ENCODE measurements at regions not wholly inside any gene's neighbourhood (a gene's known extent, or its start where the extent isn't known, plus 50 kb on each side); places are given as distances from the start of the nearest gene placed in this dataset.

DNA sequence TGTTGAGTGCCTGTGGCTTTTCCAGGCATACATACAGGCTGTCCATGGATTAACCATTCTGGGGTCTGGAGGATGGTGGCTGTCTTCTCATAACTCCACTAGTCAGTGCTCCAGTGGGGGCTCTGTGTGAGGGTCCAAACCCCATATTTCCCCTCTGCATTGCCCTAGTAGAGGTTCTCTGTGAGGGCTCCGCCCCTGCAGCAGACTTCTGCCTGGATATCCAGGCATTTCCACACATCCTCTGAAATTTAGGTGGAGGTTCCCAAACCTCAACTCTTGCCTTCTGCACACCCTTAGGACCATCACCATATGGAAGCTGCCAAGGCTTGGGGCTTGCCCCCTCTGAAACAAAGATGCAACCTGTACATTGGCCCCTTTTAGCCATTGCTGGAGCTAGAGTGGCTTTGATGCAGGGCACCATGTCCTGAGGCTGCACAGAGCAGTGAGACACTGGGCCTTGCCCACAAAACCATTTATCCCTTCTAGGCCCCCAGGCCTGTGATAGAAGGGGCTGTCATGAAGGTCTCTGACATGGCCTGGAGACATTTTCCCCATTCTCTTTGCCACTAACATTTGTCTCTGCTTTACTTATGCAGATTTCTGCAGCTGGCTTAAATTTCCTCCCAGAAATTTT lies 400.1 kb upstream of the MDFIC2 start:
- TF ChIP-seq RAD21 (conservative IDR thresholded peaks at IDR 0.05) (no peak), CTCF (IDR thresholded peaks at IDR 0.05; ENCODE audit: poor library complexity, severe bottlenecking) (no peak), EP300 (conservative IDR thresholded peaks at IDR 0.05; ENCODE audit: poor library complexity, severe bottlenecking) (no peak), MXI1 (conservative IDR thresholded peaks at IDR 0.05; ENCODE audit: poor library complexity, severe bottlenecking) (no peak), POLR2AphosphoS5 (IDR thresholded peaks at IDR 0.05) (no peak), EZH2 (IDR thresholded peaks at IDR 0.05; ENCODE audit: borderline replicate concordance, insufficient read depth, low read length, poor library complexity, severe bottlenecking) (no peak), SMC3 (conservative IDR thresholded peaks at IDR 0.05; ENCODE audit: poor library complexity) (no peak)
- H3K9me2 ChIP-seq (ENCODE audit: insufficient read depth, low read length): no peaks in the 10 kb centered on the region
- H3K27me3 ChIP-seq (ENCODE audit: insufficient read depth, low read depth, low read length): no peaks in the 10 kb centered on the region
- no peaks in the 10 kb centered on the region for H3K36me3 ChIP-seq (ENCODE audit: insufficient read depth, low read length)
- no peaks in the 10 kb centered on the region for H4K20me1 ChIP-seq (ENCODE audit: insufficient read depth)
- H3K9ac ChIP-seq (ENCODE audit: low read length): no peak overlapping the region
- peaks cover 7% of the 10 kb centered on the region for H3K9me3 ChIP-seq (ENCODE audit: low read length)
- H3K4me3 ChIP-seq (ENCODE audit: low read length): no peak overlapping the region
- no peaks in the 10 kb centered on the region for H3K79me2 ChIP-seq (replicated peaks; ENCODE audit: insufficient read depth, low read length)
- no peaks in the 10 kb centered on the region for H3F3A ChIP-seq (ENCODE audit: insufficient read depth, low read length, poor library complexity, severe bottlenecking)
- H3K4me2 ChIP-seq (ENCODE audit: low read length): no peak overlapping the region
- no peak overlapping the region for H3K27ac ChIP-seq (ENCODE audit: low read length)
- no peak overlapping the region for H2AFZ ChIP-seq (ENCODE audit: low read depth, low read length)

- H3K9me2 ChIP-seq (ENCODE audit: insufficient read depth, low read length): no peaks in the 10 kb centered on the region
- H3K9me3 ChIP-seq (ENCODE audit: low read length): no peaks in the 10 kb centered on the region
- H3F3A ChIP-seq (ENCODE audit: insufficient read depth, low read length, poor library complexity, severe bottlenecking): no peaks in the 10 kb centered on the region
- H3K4me2 ChIP-seq (ENCODE audit: low read length): no peak overlapping the region
- H3K79me2 ChIP-seq (replicated peaks; ENCODE audit: insufficient read depth, low read length): no peaks in the 10 kb centered on the region
- no peak overlapping the region for H3K4me3 ChIP-seq (ENCODE audit: low read length)
- H3K9ac ChIP-seq (ENCODE audit: low read length): no peak overlapping the region
- H3K27me3 ChIP-seq (ENCODE audit: insufficient read depth, low read depth, low read length): no peaks in the 10 kb centered on the region
- no peak overlapping the region for H2AFZ ChIP-seq (ENCODE audit: low read depth, low read length)
- H3K36me3 ChIP-seq (ENCODE audit: insufficient read depth, low read length): no peaks in the 10 kb centered on the region
- H3K27ac ChIP-seq (ENCODE audit: low read length): no peak overlapping the region
- H4K20me1 ChIP-seq (ENCODE audit: insufficient read depth): no peaks in the 10 kb centered on the region
- TF ChIP-seq RAD21 (conservative IDR thresholded peaks at IDR 0.05) (no peak), SMC3 (conservative IDR thresholded peaks at IDR 0.05; ENCODE audit: poor library complexity) (no peak), TAF1 (IDR thresholded peaks at IDR 0.05; ENCODE audit: low read depth) (no peak), CTCF (IDR thresholded peaks at IDR 0.05; ENCODE audit: poor library complexity, severe bottlenecking) (no peak), POLR2AphosphoS5 (IDR thresholded peaks at IDR 0.05) (no peak), EP300 (conservative IDR thresholded peaks at IDR 0.05; ENCODE audit: poor library complexity, severe bottlenecking) (no peak), MXI1 (conservative IDR thresholded peaks at IDR 0.05; ENCODE audit: poor library complexity, severe bottlenecking) (no peak), EZH2 (IDR thresholded peaks at IDR 0.05; ENCODE audit: borderline replicate concordance, insufficient read depth, low read length, poor library complexity, severe bottlenecking) (no peak), REST (IDR thresholded peaks at IDR 0.05; ENCODE audit: borderline replicate concordance) (no peak)
These were observed 391.1 kb upstream of the MDFIC2 start for GRCh38 chr3:70703305-70704102.

All from neural cell (in vitro differentiated cells).